Stimulated activated CD8-positive, alpha-beta memory T cell treated with anti-CD3 and anti-CD28 coated beads, Interleukin-15, amount 100 ng/mL, for 1 hour (primary cell): ENCODE measurements at regions not wholly inside any gene's neighbourhood (a gene's known extent, or its start where the extent isn't known, plus 50 kb on each side); places are given as distances from the start of the nearest gene placed in this dataset.
"Not testable (repeated sequence)": the region's sequence is repeated elsewhere in the genome, so short reads cannot be mapped to it uniquely, and the experiment has no call there.

ENCODE experiments used
- DNase-seq: peaks from one replicate; pipeline ENCODE4 v3.0.0-alpha.2; 2020; ENCODE audit warnings: low read depth

DNA sequence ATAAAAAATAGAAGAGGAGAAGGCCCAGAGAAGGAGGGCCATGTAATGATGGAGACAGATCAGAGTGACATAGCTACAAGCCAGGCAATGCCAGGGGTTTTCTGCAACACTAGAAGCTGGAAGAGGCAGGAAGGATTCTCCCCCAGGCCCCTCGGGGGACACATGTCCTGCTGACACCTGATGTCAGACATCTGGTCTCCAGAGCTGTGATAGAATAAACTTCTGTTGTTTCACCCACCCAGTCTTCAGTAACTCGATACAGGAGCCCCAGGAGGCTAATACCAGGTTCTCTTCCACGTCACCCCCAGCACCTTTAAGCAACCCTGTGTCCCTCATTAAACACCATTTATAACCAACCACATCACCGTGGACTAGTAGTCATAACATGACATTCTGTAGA is 94.9 kb downstream of the TMEM130 start:
- DNase-seq, result no peak

DNA sequence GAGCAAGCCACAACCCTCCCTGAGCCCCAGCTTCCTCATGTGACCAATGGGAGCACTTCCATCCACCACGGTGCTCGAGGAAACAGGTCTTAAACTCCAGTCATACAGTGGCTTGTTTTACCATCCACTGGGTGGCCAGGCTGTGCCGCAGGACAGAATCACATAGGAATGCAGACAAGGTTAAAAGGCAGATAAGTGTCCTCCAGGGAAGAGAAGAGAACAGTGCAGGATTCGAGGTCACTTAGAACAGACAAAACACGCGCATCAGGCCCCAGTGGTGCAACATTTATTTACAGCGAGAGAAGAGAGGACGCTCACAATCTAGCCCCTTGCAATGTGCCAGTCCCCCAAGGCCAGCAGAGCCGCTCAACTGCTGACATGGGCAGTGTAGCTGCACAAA is 92.8 kb downstream of the TMEM130 start:
- DNase-seq, result no peak

DNA sequence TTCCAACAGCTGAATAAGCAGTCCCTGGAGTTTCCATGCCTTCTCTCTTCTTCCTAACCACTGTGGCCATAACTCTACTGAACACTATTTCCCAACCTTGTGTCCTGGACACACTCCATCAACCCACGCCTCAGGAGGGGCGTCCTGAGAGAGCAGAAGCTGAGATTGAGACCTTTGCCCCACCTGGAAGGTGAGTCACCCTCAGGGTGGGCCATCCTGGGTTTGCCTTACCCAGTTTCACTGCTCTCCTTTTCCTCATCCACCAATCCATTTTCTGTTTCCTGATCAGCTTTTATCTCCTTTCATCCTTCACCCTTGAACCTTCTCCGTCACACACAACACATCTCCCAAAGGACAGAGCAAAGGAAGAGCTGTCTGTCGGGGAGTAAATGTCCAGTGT is 91.4 kb downstream of the TMEM130 start:
- DNase-seq, result no peak

DNA sequence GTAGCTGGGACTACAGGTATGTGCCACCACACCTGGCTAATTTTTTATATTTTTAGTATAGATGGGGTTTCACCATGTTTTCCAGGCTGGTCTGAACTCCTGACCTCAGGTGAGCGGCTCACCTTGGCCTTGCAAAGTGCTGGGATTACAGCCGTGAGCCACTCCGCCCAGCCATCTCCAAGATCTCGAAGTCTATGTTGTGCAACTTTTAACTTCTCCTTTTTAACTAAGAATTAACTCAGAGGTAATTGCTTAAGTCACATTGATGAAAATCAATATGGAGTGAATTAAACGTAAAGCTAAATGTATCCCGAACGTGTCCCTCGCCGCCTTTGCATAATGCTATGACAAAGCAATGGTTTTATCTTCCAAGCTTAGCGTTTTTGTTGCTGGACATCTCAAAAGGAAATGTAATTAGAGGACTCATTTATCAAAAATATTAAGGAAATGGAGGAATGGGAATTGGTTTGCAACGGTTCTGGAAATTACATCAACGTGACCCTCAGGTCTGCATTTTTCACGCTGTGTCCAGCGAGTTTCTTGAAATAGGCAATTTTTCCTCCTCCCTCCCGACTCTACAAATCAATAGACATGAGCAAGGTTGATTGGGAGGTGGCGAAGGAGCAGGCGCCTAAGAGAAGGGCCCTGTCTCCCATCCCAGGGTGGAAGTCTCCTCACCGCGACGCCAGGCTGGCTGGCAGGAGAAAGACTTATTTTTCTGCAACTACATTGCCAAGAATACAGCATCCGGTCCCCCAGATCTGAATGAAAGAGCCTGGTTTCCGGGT is 89.8 kb downstream of the TMEM130 start:
- DNase-seq, result no peak

DNA sequence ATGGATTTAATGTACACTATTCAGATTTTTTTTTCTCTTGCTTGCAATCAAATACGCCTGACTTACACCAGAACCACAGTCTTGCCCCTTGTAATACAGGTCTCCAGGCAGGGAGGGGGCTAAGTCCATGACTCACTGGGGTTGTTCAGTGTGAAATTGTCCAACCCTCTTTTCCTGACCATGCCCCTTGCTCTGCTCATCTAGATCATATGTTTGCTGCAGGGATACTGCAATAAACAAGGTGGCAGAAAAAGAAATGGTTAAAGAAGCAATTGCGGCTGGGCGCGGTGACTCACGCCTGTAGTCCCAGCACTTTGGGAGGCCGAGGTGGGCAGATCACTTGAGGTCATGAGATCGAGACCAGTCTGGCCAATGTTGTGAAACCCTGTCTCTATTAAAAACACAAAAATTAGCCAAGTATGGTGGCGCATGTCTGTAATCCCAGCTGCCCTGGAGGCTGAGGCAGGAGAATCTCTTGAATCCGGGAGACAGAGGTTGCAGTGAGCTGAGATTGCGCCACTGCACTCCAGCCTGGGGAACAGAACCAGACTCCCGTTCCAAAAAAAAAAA is 85.5 kb downstream of the TMEM130 start:
- no peak for DNase-seq

DNA sequence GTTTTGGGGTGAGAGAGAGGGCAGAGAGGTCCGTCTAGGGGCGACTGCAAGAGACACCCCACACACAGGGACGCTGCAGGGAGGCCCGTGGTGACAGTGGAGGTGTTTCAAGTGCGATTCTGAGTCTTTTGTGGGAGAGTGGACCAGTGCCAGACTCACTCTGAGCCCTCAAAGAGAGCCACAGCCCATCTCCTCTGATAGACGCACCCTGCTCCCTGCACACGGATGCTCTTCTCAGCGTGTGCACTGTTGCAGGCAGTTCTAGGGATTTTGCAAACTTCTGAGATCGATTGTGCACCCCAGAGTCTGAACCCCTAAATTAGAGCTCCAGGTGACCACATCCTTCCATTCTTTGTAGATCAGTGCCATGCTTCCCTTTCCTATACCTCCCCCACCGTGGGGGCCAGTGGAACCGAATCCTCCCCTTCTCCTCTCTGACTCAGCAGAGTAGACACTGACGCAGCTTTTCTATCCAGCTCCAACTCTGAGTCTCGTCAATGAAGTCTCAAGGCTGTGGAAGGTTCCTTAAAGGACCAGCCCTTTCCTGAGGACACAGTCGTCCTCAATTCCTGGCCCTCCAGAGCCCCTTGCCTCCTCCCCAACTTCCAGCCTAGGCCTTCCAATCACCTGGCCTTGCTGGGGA is 83.8 kb downstream of the TMEM130 start:
- DNase-seq, result no peak

DNA sequence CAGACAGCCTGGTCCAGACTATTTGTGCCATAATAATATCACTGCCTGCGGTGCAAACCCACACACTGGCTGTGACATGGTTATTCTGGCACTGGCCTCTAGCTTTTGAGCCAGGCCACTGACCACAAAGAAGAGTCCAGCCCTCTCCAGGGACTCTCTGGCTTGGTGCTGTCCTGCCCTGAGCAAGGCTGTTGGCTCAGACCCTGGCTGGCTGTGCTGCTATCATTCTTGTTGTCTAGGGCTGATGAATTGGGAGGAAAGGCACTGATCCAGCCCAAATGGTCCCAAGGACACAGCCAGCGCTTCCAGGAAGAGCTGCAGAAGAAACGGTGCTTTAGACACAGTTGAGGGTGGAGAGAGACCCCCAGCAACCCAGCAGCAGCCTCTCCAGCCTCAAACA is 80.8 kb downstream of the TMEM130 start:
- DNase-seq, result no peak

DNA sequence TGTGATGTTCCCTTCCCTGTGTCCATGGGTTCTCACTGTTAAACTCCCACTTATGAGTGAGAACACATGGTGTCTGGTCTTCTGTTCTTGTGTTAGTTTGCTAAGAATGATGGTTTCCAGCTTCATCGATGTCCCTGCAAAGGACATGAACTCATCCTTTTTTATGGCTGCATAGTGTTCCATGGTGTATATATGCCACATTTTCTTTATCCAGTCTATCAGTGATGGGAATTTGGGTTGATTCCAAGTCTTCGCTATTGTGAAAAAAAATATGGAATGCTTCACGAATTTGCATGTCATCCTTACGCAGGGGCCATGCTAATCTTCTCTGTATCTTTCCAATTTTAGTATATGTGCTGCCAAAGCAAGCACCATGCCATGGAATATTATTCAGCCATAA is 75.4 kb downstream of the TMEM130 start:
- not testable (repeated sequence) for DNase-seq

DNA sequence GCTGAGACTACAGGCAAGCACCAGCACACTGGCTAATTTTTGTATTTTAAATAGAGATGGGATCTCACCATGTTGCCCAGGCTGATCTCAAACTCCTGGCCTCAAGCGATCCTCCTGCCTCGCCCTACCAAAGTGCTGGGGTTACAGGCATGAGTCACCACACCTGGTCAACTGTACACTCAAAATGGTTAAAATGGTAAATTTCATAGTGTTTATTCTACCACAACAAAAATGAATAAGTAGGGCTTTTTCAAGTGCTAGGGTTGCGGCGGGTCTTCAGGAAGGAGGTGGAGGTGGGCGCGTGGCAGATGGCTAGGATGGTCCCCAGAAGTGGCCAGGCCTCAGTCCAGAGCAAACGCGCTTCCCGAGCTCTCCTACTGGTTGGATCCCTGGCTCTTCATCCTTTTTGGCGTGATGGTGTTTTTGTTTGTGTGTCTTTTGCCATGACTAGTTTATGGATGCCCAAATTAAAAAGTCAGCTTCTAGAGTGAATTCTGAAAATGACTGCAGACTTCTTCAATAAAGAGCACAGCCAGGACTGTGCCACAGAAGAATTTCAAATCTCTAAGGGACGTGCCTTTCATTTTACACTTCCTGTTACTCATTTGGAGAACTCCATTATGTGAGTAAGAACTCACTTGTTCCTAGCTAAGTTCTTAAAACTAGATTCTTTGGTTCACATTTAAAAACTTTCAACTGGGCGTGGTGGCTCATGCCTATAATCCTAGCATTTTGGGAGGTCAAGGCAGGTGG is 73.9 kb downstream of the TMEM130 start:
- no peak for DNase-seq
